AG09319 (cell line): ENCODE measurements at regions not wholly inside any gene's neighbourhood (a gene's known extent, or its start where the extent isn't known, plus 50 kb on each side); places are given as distances from the start of the nearest gene placed in this dataset.

ENCODE experiments used
- DNase-seq: peaks from one replicate; pipeline ENCODE4 v3.0.0-alpha.2; 2010; ENCODE audit warnings: low read depth; ENCODE audit errors: extremely low read depth
- CTCF ChIP-seq: IDR thresholded peaks from 2 replicates; pipeline ENCODE4 v1.5.1; 2011; ENCODE audit warnings: low read depth, mild to moderate bottlenecking, inconsistent platforms, low read length, moderate library complexity

GRCh38 chr2:234189230-234189629 lies 138.7 kb downstream of the SPP2 start:
- DNase-seq, result no peak
- no peak for TF ChIP-seq CTCF

GRCh38 chr2:234187646-234188174 lies 137.2 kb downstream of the SPP2 start:
- TF ChIP-seq CTCF, result no peak
- no peak for DNase-seq

- DNase-seq, result no peak
- no peak for TF ChIP-seq CTCF
Observed at GRCh38 chr2:234181121-234181520, 130.6 kb downstream of the SPP2 start.

- no peak for DNase-seq
- TF ChIP-seq CTCF, result no peak
Observed at GRCh38 chr2:234179031-234179363, 128.5 kb downstream of the SPP2 start.

GRCh38 chr2:234178330-234179030 lies 128.0 kb downstream of the SPP2 start:
- DNase-seq, result no peak
- TF ChIP-seq CTCF, result no peak

- no peak for DNase-seq
- no peak for TF ChIP-seq CTCF
Observed at GRCh38 chr2:234175649-234176048, 125.1 kb downstream of the SPP2 start.

GRCh38 chr2:234174742-234175141 lies 124.2 kb downstream of the SPP2 start:
- DNase-seq, result no peak
- TF ChIP-seq CTCF, result no peak
